ENCODE measurements at regions not wholly inside any gene's neighbourhood (a gene's known extent, or its start where the extent isn't known, plus 50 kb on each side); places are given as distances from the start of the nearest gene placed in this dataset.

GRCh38 chr12:97093187-97093683 is 186.2 kb downstream of the NEDD1 start:
- ATAC-seq = no peak
- TF ChIP-seq ZNF565 (CRISPR knock-in tag; conservative IDR thresholded peaks at IDR 0.05; ENCODE audit: low read depth) (no peak), ZFP30 (CRISPR knock-in tag; IDR thresholded peaks at IDR 0.05) (no peak), SNAI2 (CRISPR knock-in tag; IDR thresholded peaks at IDR 0.05) (no peak), TCF4 (CRISPR knock-in tag; IDR thresholded peaks at IDR 0.05; ENCODE audit: borderline replicate concordance) (no peak), TOX (CRISPR knock-in tag; IDR thresholded peaks at IDR 0.05; ENCODE audit: borderline replicate concordance) (no peak), BACH2 (CRISPR knock-in tag; IDR thresholded peaks at IDR 0.05; ENCODE audit: borderline replicate concordance) (no peak), PATZ1 (CRISPR knock-in tag; IDR thresholded peaks at IDR 0.05; ENCODE audit: borderline replicate concordance) (no peak), GLIS3 (CRISPR knock-in tag; IDR thresholded peaks at IDR 0.05) (no peak), ZNF8 (CRISPR knock-in tag; IDR thresholded peaks at IDR 0.05) (no peak)

DNA sequence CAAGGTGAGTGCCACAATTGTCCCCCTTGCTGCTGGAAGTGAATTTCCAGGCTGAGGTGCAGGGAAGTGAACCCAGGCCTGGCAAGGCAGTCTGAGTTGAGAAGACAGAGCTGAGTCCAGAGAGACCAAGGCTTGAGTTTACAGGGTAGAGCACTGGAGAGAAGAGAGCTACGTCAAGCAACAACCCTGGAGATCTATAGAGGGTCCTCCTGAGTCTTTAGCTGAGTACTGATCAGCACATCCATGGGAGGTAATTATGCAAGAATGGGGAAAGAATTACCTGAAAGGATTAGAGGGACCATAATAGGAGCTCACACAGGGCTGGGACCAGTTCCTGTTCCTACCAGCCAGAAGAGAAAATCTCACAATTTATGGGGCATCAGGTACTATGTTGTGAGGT is 190.7 kb downstream of the NEDD1 start:
- TF ChIP-seq ZFP3 (CRISPR knock-in tag; IDR thresholded peaks at IDR 0.05) (no peak), ZNF70 (CRISPR knock-in tag; IDR thresholded peaks at IDR 0.05) (no peak), PPARA (CRISPR knock-in tag; IDR thresholded peaks at IDR 0.05; ENCODE audit: borderline replicate concordance) (no peak)
- ATAC-seq = no peak

DNA sequence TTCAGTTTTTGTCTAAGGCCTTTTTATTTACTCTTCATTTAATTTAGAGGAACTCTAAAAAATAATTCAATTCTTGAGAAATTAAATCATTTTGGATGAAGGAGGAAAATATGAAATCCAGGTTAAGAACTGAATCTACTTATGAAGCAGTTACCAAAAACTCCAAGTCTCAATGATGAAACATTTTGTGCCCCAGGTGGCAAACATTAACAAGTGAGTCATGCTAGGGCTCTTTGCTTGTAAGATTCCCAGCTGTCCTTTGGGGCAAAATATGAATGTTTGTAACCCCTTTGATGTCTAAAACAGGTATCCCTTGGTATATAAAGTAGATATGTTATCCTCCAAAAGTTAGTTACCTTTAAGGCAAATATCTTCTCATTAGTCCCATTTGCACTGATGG is 202.4 kb downstream of the NEDD1 start:
- no peak for TF ChIP-seq ZFP30 (CRISPR knock-in tag; IDR thresholded peaks at IDR 0.05)
- TF ChIP-seq ZNF565 (CRISPR knock-in tag; conservative IDR thresholded peaks at IDR 0.05; ENCODE audit: low read depth) = no peak
- ATAC-seq = no peak

DNA sequence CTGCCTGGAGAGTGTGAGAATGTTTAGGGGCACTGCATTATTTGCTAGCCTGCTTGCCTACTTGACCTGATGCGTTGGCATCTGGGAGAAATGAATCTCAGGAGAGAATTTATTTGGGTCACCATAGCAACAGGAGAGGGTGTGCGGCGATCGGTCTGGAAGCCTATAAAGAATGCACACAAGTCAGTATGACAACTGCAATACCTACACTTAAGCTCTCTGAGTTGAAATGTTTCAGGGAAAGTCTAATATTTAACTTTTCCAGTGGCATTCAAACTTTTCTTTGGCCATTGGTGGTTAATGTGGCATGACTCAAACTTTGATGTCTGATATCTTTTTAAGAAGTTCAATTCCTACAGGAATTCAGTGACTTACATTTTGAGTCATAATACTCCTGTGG is 205.1 kb downstream of the NEDD1 start:
- no peak for TF ChIP-seq ZNF565 (CRISPR knock-in tag; conservative IDR thresholded peaks at IDR 0.05; ENCODE audit: low read depth)
- no peak for TF ChIP-seq ZFP3 (CRISPR knock-in tag; IDR thresholded peaks at IDR 0.05)
- no peak for TF ChIP-seq GLIS3 (CRISPR knock-in tag; IDR thresholded peaks at IDR 0.05)
- no peak for TF ChIP-seq OSR1 (CRISPR knock-in tag; IDR thresholded peaks at IDR 0.05)
- no peak for TF ChIP-seq ZFP30 (CRISPR knock-in tag; IDR thresholded peaks at IDR 0.05)
- TF ChIP-seq RARB (CRISPR knock-in tag; IDR thresholded peaks at IDR 0.05) = no peak
- TF ChIP-seq ARNTL (CRISPR knock-in tag; IDR thresholded peaks at IDR 0.05; ENCODE audit: borderline replicate concordance, low read depth) = no peak
- no peak for TF ChIP-seq TOX (CRISPR knock-in tag; IDR thresholded peaks at IDR 0.05; ENCODE audit: borderline replicate concordance)
- TF ChIP-seq PATZ1 (CRISPR knock-in tag; IDR thresholded peaks at IDR 0.05; ENCODE audit: borderline replicate concordance) = no peak
- no peak for TF ChIP-seq CSRNP3 (CRISPR knock-in tag; IDR thresholded peaks at IDR 0.05)
- TF ChIP-seq BACH2 (CRISPR knock-in tag; IDR thresholded peaks at IDR 0.05; ENCODE audit: borderline replicate concordance) = no peak
- TF ChIP-seq ZNF70 (CRISPR knock-in tag; IDR thresholded peaks at IDR 0.05) = no peak
- TF ChIP-seq ISL1 (CRISPR knock-in tag; IDR thresholded peaks at IDR 0.05) = no peak
- TF ChIP-seq CSDC2 (CRISPR knock-in tag; IDR thresholded peaks at IDR 0.05) = no peak
- TF ChIP-seq, protein P1, sequence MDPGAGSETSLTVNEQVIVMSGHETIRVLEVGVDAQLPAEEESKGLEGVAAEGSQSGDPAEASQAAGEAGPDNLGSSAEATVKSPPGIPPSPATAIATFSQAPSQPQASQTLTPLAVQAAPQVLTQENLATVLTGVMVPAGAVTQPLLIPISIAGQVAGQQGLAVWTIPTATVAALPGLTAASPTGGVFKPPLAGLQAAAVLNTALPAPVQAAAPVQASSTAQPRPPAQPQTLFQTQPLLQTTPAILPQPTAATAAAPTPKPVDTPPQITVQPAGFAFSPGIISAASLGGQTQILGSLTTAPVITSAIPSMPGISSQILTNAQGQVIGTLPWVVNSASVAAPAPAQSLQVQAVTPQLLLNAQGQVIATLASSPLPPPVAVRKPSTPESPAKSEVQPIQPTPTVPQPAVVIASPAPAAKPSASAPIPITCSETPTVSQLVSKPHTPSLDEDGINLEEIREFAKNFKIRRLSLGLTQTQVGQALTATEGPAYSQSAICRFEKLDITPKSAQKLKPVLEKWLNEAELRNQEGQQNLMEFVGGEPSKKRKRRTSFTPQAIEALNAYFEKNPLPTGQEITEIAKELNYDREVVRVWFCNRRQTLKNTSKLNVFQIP (CRISPR knock-in tag; IDR thresholded peaks at IDR 0.05; ENCODE audit: borderline replicate concordance, low read depth) = no peak
- TF ChIP-seq PPARA (CRISPR knock-in tag; IDR thresholded peaks at IDR 0.05; ENCODE audit: borderline replicate concordance) = no peak
- no peak for TF ChIP-seq TCF4 (CRISPR knock-in tag; IDR thresholded peaks at IDR 0.05; ENCODE audit: borderline replicate concordance)
- TF ChIP-seq, protein P2, sequence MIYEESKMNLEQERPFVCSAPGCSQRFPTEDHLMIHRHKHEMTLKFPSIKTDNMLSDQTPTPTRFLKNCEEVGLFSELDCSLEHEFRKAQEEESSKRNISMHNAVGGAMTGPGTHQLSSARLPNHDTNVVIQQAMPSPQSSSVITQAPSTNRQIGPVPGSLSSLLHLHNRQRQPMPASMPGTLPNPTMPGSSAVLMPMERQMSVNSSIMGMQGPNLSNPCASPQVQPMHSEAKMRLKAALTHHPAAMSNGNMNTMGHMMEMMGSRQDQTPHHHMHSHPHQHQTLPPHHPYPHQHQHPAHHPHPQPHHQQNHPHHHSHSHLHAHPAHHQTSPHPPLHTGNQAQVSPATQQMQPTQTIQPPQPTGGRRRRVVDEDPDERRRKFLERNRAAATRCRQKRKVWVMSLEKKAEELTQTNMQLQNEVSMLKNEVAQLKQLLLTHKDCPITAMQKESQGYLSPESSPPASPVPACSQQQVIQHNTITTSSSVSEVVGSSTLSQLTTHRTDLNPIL (CRISPR knock-in tag; IDR thresholded peaks at IDR 0.05; ENCODE audit: low read depth) = no peak
- no peak for TF ChIP-seq ESRRG (CRISPR knock-in tag; IDR thresholded peaks at IDR 0.05)
- ATAC-seq = no peak

All from SK-N-SH treated with all-trans-retinoic acid at 6 μM for 48 hours (cell line).